Stimulated activated effector memory CD8-positive, alpha-beta T cell treated with anti-CD3 and anti-CD28 coated beads, Interleukin-12 subunit alpha, Interleukin-12 subunit beta, amount 100 ng/mL, for 72 hours (primary cell): ENCODE measurements at regions not wholly inside any gene's neighbourhood (a gene's known extent, or its start where the extent isn't known, plus 50 kb on each side); places are given as distances from the start of the nearest gene placed in this dataset.
A peak's percentile ranks its signal among the peaks of the same experiment; 100 is the strongest.
"Not testable (repeated sequence)": the region's sequence is repeated elsewhere in the genome, so short reads cannot be mapped to it uniquely, and the experiment has no call there.

Experiments used
- ATAC-seq: fragments of 150-1000 bp; cut with Tn5 transposase; 2 replicates; pipeline ENCODE4 v1.10.0; 2021
- DNase-seq, 2 donors: peaks; one replicate each; pipeline ENCODE4 v3.0.0; 2021 to 2022; ENCODE audit warnings: low spot score in 2 of 2
- H3K27ac Mint-ChIP-seq: one replicate; pipeline ENCODE4 v1.8.0; 2022; ENCODE audit warnings: mild to moderate bottlenecking, mixed read lengths
- H3K36me3 Mint-ChIP-seq: one replicate; pipeline ENCODE4 v1.8.0; 2022; ENCODE audit warnings: mild to moderate bottlenecking, mixed read lengths
- H3K4me1 Mint-ChIP-seq: one replicate; pipeline ENCODE4 v1.8.0; 2022; ENCODE audit warnings: mixed read lengths
- H3K4me3 Mint-ChIP-seq: one replicate; pipeline ENCODE4 v1.8.0; 2022; ENCODE audit warnings: mild to moderate bottlenecking, mixed read lengths
- H3K9me3 Mint-ChIP-seq: one replicate; pipeline ENCODE4 v1.8.0; 2022; ENCODE audit warnings: mixed read lengths

DNA sequence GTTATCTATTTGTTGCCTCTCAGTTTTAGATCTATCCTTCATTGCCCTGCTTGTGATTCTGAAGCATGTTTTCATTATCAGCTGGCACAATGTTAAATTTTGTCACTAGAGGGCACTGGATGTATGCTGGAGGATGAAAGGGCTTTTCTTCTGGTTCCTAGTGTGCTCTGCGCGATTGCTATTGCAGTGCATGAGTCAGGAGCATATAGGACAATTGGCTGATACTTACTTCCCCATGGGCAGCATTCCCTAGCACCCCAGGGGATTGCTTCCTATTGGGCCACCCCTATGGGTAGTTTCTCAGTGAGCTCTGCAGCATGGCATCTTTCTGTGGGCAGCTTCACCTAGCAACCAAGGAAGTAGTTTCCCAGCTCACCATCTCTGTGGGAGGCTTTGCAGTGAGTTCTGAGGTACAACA, 280.3 kb upstream of the SYNCRIP start:
- ATAC-seq (peak; percentile 65), DNase-seq (peak in 1 of 2 donors; percentile 47)
- Mint-ChIP-seq H3K9me3 (no peaks in the 10 kb centered on the region), H3K4me1 (no peaks in the 10 kb centered on the region), H3K36me3 (no peaks in the 10 kb centered on the region), H3K4me3 (no peak overlapping the region), H3K27ac (no peak overlapping the region)

DNA sequence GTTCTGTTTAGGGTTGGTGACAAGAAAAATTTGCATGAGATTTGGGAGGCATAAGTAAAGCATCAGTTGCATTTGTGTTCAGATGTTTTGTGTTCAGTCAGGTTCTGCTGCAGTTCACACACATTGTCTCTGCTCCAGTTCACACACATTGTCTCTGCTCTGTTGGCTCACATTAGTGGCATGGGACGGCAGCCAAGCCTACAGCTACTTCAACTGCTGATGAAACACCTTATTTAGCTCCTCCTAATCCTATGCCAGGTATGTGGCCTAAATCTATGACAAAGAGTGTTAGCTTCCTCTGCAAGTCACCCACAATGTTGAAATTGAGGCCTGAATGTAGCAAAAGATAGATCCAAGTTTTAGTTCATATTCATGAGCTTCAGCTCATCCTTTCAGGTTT, 278.1 kb upstream of the SYNCRIP start:
- Mint-ChIP-seq H3K4me1 (no peaks in the 10 kb centered on the region), H3K9me3 (no peaks in the 10 kb centered on the region), H3K4me3 (no peak overlapping the region), H3K27ac (no peak overlapping the region), H3K36me3 (no peaks in the 10 kb centered on the region)
- ATAC-seq: no peak
- no peak for DNase-seq

DNA sequence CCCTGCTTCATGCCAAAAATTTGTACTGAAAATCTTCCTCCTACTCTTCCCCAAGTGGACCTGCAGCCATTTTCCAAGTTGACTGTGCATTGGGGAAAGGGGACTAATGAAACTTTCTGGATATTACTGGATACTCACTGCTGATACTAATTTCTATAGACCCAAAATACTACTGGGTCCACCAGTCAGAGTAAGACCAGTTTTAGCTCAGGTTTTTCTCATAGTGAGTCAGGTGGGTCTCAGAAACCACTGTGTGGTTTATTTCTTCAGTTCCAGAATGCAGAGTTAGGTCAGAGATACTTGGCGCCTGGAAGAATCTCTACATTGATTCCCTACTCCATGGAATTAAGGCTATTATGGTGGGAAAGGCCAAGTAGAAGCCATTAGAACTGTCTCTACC, 274.8 kb upstream of the SYNCRIP start:
- Mint-ChIP-seq H3K9me3 (no peaks in the 10 kb centered on the region), H3K27ac (no peak overlapping the region), H3K4me1 (no peaks in the 10 kb centered on the region), H3K36me3 (no peaks in the 10 kb centered on the region), H3K4me3 (no peak overlapping the region)
- DNase-seq: no peak
- ATAC-seq: no peak

DNA sequence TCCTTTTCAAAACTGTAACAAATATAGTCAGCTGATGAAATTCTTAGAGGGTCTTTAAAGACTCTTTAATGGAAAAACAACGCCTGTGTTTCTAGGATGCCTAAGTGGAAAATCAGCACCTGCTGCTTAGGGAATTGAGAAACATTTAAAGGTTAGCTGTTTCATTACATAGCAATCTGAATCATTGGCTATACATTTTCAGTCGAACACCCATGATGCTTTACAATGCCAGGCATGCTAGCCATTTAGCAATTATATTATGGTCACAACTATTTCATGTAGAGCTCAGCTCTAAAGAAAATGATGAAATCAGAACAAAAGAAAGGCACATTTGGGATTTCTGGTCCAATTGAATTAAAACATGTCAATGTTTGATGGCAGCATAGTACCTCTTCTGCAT, 270.3 kb upstream of the SYNCRIP start:
- DNase-seq (no peak), ATAC-seq (no peak)
- Mint-ChIP-seq H3K4me3 (no peak overlapping the region), H3K4me1 (no peaks in the 10 kb centered on the region), H3K9me3 (peaks cover 1% of the 10 kb centered on the region), H3K27ac (no peak overlapping the region), H3K36me3 (no peaks in the 10 kb centered on the region)

DNA sequence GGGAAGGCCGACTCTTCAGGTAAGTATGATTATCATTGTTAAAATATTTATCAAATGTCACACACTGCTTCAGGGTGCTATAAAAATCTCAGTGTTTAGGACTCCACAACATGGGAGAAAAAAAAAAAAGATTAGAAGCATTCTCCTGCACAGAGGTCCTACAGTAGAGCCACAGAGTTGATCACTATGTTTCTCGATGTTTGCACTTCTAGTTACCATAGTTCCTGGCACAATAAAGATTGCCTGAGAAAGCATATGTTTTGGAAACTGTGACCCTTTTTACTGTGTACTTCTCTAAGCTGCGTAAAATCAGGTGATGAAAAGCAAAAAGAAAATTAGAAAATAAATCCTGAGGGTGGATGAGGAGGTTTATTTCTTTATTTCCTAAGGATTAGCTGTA, 269.9 kb upstream of the SYNCRIP start:
- peaks cover 2% of the 10 kb centered on the region for H3K9me3 Mint-ChIP-seq
- no peak for DNase-seq
- no peak overlapping the region for H3K27ac Mint-ChIP-seq
- no peaks in the 10 kb centered on the region for H3K4me1 Mint-ChIP-seq
- H3K4me3 Mint-ChIP-seq: no peak overlapping the region
- H3K36me3 Mint-ChIP-seq: no peaks in the 10 kb centered on the region
- no peak for ATAC-seq

DNA sequence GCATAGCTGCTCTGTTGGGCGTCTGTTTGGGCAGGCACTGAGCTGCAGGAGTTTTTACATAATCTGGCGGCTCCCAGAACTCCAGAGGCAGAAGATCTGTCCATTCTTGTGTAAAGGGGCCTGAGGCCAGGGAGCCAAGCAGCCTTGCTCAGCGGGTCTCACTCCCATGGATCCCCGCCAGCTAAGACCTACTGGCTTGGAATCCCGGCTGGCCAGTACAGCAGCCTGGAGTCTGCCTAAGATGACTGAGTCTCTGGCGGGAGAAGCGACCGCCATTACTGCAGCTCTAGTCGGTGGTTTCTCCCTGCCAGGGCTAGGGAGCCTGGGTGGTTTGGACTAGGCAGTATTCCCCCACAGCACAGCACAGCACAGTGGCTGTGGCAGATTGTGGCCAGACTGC, 268.4 kb upstream of the SYNCRIP start:
- peaks cover 2% of the 10 kb centered on the region for H3K9me3 Mint-ChIP-seq
- H3K4me3 Mint-ChIP-seq: no peak overlapping the region
- no peak for DNase-seq
- H3K36me3 Mint-ChIP-seq: no peaks in the 10 kb centered on the region
- no peak overlapping the region for H3K27ac Mint-ChIP-seq
- ATAC-seq: peak; percentile 16
- no peaks in the 10 kb centered on the region for H3K4me1 Mint-ChIP-seq

DNA sequence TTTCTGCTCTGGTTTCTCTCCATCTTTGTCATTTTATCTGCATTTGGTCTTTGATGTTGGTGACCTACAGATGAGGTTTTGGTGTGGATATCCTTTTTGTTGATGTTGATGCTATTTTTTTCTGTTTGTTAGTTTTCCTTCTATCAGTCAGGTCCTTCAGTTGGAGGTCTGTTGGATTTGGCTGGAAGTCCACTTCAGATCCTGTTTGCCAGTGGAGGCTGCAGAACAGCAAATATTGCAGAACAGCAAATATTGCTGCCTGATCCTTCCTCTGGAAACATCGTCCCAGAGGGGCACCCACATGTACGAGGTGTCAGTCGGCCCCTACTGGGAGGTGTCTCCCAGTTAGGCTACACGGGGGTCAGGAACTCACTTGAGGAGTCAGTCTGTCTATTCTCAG, 265.4 kb upstream of the SYNCRIP start:
- not testable (repeated sequence) for H3K9me3 Mint-ChIP-seq, H3K36me3 Mint-ChIP-seq, H3K4me3 Mint-ChIP-seq, DNase-seq, H3K27ac Mint-ChIP-seq, ATAC-seq, H3K4me1 Mint-ChIP-seq

DNA sequence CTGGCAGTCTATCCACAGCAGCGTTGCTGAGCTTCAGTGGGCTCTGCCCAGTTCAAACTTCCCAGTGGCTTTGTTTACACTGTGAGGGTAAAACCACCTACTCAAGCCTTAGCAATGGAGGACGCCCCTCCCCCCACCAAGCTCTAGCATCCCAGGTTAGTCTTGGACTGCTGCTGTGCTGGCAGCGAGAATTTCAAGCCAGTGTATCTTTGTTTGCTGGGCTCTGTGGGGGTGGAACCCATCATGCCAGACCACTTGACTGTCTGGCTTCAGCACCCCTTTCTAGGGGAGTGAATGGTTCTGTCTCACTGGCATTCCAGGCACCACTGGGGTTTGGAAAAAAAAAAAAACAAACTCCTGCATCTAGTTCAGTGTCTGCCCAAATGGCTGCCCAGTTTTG, 249.7 kb upstream of the SYNCRIP start:
- ATAC-seq: no peak

DNA sequence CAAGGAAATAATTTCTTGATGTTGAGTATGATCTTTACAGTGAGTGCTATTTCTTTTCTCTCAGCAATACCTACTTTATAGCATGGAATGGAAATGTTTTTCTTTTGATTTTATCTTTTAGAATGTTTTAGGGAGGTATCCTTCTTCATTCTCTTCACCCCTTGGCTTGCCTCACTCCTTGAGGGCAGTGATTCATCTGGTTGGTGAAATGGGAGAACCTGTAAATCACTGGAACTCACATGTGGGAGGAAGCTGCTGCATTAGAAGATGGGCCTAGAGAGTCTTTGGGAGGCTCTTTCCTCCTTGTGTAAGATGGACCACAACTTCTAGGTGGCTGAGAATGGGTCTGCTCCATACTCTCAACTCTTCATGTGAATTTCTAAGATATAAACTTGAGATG, 244.8 kb upstream of the SYNCRIP start:
- Mint-ChIP-seq H3K4me1 (no peaks in the 10 kb centered on the region), H3K9me3 (peaks cover 6% of the 10 kb centered on the region), H3K36me3 (no peaks in the 10 kb centered on the region), H3K27ac (no peak overlapping the region), H3K4me3 (no peak overlapping the region)
- ATAC-seq (no peak), DNase-seq (no peak)

More for the DNA sequence above, 249.7 kb upstream of the SYNCRIP start:
- peaks cover 6% of the 10 kb centered on the region for H3K9me3 Mint-ChIP-seq
- no peak for DNase-seq
- no peaks in the 10 kb centered on the region for H3K36me3 Mint-ChIP-seq
- no peak overlapping the region for H3K4me3 Mint-ChIP-seq
- H3K4me1 Mint-ChIP-seq: no peaks in the 10 kb centered on the region
- no peak overlapping the region for H3K27ac Mint-ChIP-seq

DNA sequence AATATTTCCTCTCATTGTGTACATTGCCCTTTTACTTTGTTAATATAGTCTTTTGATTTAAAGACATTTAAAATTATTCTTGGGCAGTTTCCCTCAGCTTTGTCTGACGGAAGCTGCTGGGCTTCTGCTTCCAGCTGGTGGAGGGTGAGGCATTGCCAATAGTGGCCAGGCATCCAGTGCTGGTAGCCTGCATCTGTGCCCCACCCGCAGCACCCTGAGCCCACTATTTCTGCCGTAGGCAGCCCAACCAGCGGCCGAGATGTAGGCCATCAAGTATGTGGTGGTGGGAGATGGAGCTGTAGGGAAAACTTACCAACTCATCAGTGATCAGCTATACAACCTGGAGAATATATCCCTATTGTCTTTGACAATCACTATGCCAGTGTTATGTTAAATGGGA, 226.0 kb upstream of the SYNCRIP start:
- H3K36me3 Mint-ChIP-seq: no peaks in the 10 kb centered on the region
- DNase-seq (no peak), ATAC-seq (peak; percentile 13)
- no peaks in the 10 kb centered on the region for H3K4me1 Mint-ChIP-seq
- H3K27ac Mint-ChIP-seq: no peak overlapping the region
- H3K4me3 Mint-ChIP-seq: no peak overlapping the region
- H3K9me3 Mint-ChIP-seq: no peaks in the 10 kb centered on the region

DNA sequence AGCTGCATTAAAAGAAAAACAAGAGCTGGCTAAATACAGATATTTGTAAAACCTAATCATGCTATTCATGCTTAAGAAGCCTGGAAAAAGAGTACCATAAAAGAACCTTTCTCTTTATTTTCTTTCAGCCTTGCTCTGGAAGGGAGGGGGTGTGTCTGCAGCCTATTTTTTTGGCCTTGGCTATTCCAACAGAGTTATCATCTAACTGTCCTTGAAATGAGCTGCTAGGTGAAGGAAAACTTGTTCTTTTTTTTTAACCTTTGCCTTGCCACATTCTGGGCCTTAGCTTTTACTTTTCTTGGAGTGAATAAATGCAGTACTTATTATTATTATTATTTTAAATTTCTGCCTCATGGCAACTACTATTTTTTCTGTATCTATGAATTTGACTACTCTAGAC, 224.9 kb upstream of the SYNCRIP start:
- Mint-ChIP-seq H3K36me3 (no peaks in the 10 kb centered on the region), H3K27ac (no peak overlapping the region), H3K4me3 (no peak overlapping the region), H3K4me1 (no peaks in the 10 kb centered on the region), H3K9me3 (no peaks in the 10 kb centered on the region)
- no peak for ATAC-seq
- no peak for DNase-seq

DNA sequence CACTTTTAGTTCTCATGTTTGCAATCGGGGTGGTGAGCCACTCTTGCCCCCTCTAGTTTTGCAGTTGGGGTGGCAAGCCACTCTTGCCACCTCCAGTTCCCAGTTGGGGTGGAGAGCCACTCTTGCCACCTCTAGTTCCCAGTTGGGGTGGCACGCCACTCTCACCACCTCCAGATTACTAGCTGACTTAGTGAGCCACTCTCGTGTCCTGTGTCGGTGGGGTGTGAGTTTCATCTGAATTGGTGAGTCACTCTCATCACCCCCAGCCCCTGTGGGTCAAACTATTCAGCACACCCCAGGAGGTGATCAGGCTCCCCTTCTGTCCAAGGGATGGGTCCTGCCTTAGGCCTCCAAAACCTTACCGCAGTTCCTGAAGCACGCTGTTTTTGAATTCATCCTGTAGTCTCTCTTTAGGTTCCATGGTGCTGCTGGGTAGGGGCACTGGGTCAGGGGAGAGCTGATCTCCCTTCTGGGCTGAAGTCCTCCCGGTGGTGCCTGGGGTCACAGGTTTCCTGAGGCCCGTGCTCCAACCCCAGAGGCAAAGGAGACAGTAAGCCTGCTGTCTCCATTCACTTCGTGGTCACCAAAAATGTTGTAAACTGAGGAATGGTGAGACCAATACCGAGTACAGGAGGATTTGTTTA, 224.2 kb upstream of the SYNCRIP start:
- peak; percentile 52 for ATAC-seq

DNA sequence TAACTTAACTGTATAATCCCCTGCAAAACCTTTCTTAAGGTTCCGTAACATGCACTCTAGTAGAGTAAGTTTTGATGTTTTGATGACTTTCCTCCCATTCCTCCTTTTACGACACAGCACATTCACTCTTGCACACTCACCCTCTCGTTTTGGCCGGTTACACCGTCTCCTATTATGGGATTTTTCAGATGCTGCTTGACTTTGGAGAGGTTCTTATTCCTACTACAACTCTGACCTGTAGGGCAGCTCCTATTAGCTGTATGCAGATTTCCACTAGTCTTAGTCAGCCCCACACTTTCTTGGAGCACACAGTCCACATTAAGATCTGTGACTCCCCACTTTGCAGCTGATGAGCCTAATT, 223.7 kb upstream of the SYNCRIP start:
- DNase-seq (no peak), ATAC-seq (no peak)
- Mint-ChIP-seq H3K27ac (no peak overlapping the region), H3K36me3 (no peaks in the 10 kb centered on the region), H3K4me1 (no peaks in the 10 kb centered on the region), H3K9me3 (no peaks in the 10 kb centered on the region), H3K4me3 (no peak overlapping the region)

More for the DNA sequence above, 224.2 kb upstream of the SYNCRIP start:
- Mint-ChIP-seq H3K4me1 (no peaks in the 10 kb centered on the region), H3K27ac (no peak overlapping the region), H3K36me3 (no peaks in the 10 kb centered on the region), H3K4me3 (no peak overlapping the region), H3K9me3 (no peaks in the 10 kb centered on the region)
- DNase-seq: no peak

DNA sequence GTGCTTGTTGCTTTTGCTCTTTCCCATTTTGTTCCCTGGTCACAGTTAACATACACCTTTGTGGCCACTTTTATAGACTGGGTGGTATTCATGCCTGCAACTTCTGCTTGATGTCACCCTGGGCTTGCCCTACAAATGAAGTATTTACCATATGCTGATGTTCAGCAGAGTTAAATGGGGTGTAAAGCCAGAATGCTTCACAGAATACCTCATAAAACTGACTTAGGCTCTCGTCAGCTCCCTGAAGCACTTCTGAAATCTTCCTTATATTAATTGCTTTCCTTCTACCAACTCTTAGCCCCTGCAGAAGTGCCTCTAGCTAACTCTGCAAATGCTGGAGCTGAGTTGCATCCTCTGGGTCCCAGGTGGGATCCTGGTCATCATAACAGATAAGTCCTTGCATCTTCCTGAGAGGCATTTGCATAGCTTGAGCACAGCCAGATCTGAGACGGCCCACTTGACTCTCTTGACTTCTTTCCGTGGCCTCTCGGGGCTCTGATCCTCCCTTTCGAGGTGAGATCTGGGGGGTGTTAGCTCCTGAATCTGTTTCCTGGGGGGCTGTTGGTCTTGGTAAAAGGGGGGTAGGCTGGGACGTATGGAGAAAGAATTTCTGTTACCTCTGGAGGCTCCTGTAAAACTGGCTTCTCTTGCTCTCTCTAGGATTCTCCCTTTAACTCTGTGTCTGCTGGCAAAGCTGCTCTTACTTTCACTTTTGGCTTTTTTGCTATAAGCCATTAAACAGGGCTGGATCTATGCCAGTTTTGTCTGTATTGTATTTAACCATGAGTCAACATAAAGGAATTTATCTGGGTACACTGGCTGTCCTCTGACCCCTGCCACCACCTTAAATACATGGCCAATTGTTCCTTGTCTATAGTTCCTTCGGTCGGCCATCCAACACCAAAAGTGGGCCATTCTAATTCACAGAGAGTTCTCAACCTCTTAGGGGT, 223.0 kb upstream of the SYNCRIP start:
- no peak overlapping the region for H3K4me3 Mint-ChIP-seq
- no peak for DNase-seq
- H3K4me1 Mint-ChIP-seq: no peaks in the 10 kb centered on the region
- no peaks in the 10 kb centered on the region for H3K9me3 Mint-ChIP-seq
- H3K36me3 Mint-ChIP-seq: no peaks in the 10 kb centered on the region
- ATAC-seq: peak; percentile 37
- no peak overlapping the region for H3K27ac Mint-ChIP-seq

DNA sequence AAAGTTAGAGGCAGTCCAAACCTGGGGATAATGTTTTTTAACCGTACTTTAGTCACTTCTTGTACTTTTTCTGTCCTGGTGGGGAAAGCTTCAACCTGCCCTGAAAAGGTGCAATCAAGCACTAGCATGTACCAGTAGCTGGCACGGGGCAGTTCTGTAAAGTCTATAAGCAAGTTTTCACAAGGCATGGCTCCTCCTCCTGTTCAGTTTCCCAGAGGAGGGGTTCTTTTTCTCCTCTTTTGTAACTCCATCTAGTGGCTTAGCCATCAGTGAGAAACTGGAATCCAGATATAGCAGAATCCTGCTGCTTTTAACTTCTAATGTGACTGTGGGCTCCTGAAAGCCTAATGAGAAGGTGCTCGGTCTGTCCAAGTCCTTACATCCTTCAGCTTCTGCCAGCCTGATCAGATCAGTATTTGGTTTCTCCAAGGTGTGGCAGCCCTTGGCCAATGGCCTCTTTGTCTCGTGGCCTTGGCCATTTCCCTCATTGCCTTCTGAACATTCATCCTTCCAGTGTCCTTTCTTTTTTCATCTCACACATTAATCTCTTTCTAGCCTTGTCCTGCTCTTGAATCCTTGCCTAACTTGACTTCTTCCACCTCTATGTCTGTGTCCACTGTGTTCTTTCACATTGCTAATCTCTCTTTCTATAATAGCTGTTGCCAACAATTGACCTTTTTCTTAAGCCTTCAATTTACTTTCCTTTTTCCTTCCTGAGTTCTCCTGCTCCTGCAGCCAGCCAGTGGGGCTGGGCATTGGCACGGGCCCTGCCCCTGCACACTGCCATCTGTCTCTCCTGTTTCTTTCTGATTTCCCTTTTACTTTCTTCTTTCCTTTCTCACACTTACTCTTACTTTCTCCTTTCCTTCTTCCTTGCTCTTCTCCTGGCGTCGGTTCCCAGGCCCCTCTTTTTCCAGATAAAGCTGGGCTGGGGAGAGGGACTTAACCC, 222.0 kb upstream of the SYNCRIP start:
- Mint-ChIP-seq H3K4me1 (no peaks in the 10 kb centered on the region), H3K27ac (no peak overlapping the region), H3K4me3 (no peak overlapping the region), H3K9me3 (no peaks in the 10 kb centered on the region), H3K36me3 (no peaks in the 10 kb centered on the region)
- DNase-seq: no peak
- ATAC-seq: no peak
